Testis (tissue), 2 donors: ENCODE measurements at regions not wholly inside any gene's neighbourhood (a gene's known extent, or its start where the extent isn't known, plus 50 kb on each side); places are given as distances from the start of the nearest gene placed in this dataset.

Experiments used
- POLR2A ChIP-seq: fragments of 450-650 bp; IDR thresholded peaks from one replicate; pipeline ENCODE4 v1.6.1; 2017; ENCODE audit warnings: antibody characterized with exemption, mild to moderate bottlenecking, moderate library complexity
- TF ChIP-seq, protein P1 (sequence below), 3 experiments: fragments of 450-650 bp in 2 of 3; fragments of 200-600 bp in 1 of 3; sonication (generic) in 1 of 3; IDR thresholded peaks; one replicate each; pipeline ENCODE4 v1.5.1; 2016 to 2019; ENCODE audit warnings: antibody characterized with exemption in 3 of 3, mild to moderate bottlenecking in 2 of 3, moderate library complexity in 1 of 3

DNA sequence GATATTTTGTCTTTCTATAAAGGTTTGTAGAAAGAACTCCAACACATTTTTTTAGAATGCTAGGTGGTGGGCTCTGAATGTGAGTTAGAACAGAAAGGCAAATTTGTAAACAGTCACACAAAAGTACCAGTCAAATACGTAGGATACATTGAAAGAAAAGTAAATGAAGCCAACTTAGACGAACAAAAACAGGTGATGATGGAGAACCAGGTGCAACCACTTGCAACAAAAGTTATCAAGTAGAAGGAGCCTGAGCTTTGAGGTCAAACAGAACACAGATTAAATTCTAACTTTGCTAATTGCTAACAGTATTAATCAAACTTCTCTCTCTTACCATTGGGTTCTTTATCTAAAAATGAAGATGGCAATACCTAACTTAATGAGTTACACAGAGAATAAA lies 62.7 kb upstream of the DAPP1 start:
- TF ChIP-seq, protein P1, sequence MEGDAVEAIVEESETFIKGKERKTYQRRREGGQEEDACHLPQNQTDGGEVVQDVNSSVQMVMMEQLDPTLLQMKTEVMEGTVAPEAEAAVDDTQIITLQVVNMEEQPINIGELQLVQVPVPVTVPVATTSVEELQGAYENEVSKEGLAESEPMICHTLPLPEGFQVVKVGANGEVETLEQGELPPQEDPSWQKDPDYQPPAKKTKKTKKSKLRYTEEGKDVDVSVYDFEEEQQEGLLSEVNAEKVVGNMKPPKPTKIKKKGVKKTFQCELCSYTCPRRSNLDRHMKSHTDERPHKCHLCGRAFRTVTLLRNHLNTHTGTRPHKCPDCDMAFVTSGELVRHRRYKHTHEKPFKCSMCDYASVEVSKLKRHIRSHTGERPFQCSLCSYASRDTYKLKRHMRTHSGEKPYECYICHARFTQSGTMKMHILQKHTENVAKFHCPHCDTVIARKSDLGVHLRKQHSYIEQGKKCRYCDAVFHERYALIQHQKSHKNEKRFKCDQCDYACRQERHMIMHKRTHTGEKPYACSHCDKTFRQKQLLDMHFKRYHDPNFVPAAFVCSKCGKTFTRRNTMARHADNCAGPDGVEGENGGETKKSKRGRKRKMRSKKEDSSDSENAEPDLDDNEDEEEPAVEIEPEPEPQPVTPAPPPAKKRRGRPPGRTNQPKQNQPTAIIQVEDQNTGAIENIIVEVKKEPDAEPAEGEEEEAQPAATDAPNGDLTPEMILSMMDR (IDR thresholded peaks at IDR 0.05): no peak
- no peak for TF ChIP-seq POLR2A
